GM21576 (cell line): ENCODE measurements at regions not wholly inside any gene's neighbourhood (a gene's known extent, or its start where the extent isn't known, plus 50 kb on each side); places are given as distances from the start of the nearest gene placed in this dataset.
"Not testable (repeated sequence)": the region's sequence is repeated elsewhere in the genome, so short reads cannot be mapped to it uniquely, and the experiment has no call there.

ENCODE experiments used
- ATAC-seq: cut with Tn5 transposase; IDR thresholded peaks from one replicate; pipeline ENCODE4 v1.9.1; 2021; ENCODE audit warnings: mild to moderate bottlenecking, moderate library complexity; ENCODE audit not compliant: unreplicated experiment

GRCh38 chr10:3933733-3934132, 148.7 kb upstream of the KLF6 start:
- ATAC-seq = no peak

GRCh38 chr10:3932597-3933375, 147.8 kb upstream of the KLF6 start:
- ATAC-seq = no peak

DNA sequence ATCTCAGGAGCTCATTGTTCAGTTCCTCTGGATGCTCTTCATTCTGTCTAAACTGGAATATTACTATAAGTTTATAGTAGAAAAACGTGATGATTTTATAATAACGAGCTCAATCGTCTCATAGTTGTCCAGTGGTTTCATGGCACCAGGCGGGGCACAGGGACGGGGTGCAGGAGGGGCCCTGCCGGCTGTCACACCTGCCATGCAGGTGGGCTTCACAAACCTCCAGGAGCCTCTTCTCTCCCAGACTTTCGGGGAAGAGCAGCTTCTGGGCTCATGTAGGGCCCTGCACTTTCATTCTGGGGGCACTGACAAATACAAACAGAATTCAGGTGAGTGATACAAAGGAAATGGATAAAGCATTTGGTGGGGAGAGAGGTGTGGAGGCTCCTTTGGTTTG, 146.9 kb upstream of the KLF6 start:
- ATAC-seq = no peak

DNA sequence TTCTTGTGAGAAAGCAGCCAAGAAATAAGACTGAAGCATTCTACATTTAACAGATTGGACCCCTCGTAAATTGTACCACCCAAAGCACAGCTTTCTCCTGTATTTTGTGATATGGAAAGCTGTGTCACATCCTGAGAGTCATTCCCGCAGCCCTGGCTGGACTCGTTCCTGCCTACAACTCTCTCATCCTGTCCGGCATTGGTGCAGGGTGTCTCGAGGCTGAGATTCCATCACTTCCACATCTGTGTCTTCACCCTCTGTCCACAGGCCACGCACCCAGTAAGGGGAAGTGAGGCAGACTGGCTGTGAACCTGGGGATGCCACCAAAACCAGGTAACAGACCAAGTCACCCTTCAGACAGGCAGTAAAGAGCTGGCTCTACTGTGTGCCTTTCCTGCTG, 146.2 kb upstream of the KLF6 start:
- no peak for ATAC-seq

DNA sequence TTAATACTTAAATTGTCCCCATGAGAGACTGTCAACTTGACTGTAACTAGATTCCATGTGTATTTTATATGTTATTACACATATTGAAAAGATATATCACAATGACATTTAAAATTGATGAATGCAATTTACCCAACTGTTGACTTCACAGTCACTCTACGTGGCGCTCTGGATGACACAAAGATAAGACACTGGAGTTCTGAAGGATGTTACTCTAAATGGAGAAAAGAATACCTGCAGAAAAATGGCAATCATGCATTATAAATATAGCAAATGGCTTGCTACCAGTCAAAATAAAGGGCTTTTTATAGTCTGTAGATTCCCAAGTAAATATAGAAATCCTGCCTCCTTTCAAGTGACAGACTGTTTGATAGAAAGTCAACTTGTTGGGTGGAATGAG, 143.6 kb upstream of the KLF6 start:
- no peak for ATAC-seq

GRCh38 chr10:3928078-3928477, 143.1 kb upstream of the KLF6 start:
- no peak for ATAC-seq

DNA sequence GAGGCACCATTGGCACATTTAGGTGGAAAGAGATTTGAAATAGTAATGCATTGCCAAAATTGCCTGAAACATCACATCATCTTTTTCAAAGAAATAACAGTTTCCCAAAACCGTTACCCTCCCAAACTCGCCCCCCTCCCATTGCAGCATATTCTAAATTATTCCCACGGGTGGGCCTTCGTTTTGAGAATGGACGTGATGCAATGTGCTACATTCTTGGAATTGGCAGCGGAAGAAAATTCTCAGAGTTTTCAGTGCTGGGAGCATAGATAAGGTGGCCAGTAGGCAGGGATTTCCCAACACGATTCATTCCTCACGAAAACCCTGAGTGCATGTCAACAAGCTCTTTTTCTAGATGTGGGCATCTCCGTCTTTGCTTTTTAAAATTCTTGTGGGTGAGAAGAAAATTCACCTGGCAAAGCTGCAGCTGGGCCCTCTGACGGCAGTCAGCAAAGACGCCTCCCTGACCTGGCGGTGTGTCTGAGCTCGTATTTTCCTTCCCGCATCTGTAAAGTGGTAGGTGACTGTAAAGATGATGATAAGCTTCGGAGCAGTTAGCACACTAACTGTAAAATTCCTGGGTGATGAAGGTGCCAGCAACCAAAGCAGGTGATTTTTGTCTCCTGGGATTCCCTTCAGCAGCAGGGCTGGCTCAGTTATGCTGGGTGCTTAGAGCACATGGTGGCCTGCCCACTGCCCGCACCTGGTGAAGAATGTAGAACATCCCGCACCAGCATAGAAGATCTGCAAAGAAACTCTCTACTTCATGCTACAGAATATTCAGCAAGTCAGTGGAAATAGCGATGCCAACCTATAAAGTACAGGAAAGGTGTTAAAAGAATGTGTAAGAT, 141.9 kb upstream of the KLF6 start:
- ATAC-seq = no peak

DNA sequence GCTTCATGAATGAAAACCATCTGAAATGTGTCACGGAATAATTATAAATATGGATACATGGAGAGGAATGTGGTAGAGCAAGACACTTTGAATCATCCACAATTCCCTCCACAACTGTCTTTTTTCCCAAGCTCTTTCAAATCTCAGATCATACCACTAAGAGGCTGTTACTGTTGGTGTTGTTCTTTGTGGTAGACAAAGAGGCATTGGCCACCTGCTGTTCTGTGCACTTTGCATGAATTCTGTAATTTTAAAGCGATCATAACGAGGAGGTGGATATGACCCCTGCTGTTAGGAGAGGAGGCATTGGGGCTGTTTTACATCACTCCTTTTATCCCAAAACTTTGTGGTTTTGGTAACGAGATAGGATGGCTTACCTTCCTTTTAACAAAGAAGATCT, 141.2 kb upstream of the KLF6 start:
- no peak for ATAC-seq

GRCh38 chr10:3925184-3925583, 140.2 kb upstream of the KLF6 start:
- ATAC-seq = no peak

- no peak for ATAC-seq
Measured at GRCh38 chr10:3924344-3924743, 139.3 kb upstream of the KLF6 start.

DNA sequence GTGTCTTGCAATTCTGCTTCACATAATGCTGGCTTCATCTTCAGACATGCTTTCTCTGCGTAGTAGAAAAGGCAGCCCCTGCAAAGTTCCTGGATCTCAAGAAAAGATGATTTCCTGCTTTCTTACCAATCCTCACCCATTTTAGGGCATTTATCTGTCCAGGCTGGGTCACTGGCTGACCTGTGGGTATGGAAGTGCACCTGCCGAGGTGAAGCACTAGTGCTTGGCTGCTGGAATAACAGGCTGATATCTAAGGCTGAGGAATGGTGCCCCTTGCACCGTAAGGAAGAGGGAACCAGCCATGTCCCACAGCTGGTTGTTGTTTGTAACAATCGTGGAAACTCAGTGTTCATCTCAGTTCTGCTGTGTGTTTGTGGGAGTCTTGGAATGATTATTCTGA, 138.0 kb upstream of the KLF6 start:
- no peak for ATAC-seq

- ATAC-seq = no peak
Measured at GRCh38 chr10:3919709-3920308, 134.8 kb upstream of the KLF6 start.

DNA sequence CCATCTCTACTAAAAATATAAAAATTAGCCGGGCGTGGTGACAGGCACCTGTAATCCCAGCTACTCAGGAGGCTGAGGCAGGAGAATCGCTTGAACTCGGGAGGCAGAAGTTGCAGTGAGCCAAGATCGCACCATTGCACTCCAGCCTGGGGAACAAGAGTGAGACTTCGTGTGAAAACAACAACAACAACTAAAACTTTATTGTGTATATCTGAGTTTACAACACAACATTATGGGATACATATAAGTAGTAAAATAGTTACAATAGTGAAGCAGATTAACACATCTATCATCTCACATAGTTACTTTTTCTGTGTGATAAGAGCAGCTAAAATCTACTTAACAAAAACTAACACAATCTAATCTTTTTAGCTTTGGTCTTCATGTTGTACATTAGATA, 132.4 kb upstream of the KLF6 start:
- not testable (repeated sequence) for ATAC-seq

DNA sequence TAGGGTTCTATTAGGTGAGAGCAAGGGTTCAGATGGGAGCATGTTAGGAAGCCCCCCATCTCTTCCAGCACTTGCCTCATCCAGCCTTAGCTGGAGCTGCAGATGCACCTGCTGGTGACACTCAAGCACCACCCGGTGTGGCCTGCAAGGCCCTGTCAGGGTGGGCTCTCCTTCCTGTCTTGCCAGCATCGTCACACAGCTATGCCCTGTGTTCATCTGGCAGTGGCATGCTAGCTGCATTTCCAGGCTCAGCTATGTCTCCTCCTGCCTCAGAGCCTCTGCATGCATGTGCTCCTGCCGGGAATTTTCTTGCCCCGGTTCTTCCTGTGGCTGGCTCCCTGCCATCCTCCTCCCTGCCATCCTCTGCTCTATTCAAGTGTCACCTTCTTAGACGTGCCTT, 129.7 kb upstream of the KLF6 start:
- no peak for ATAC-seq

GRCh38 chr10:3911713-3912442, 126.9 kb upstream of the KLF6 start:
- ATAC-seq = no peak

GRCh38 chr10:3911241-3911640, 126.2 kb upstream of the KLF6 start:
- no peak for ATAC-seq

- no peak for ATAC-seq
Measured at GRCh38 chr10:3909339-3909738, 124.3 kb upstream of the KLF6 start.

- ATAC-seq = no peak
Measured at GRCh38 chr10:3908183-3908582, 123.2 kb upstream of the KLF6 start.

- ATAC-seq = no peak
Measured at GRCh38 chr10:3907514-3907913, 122.5 kb upstream of the KLF6 start.

GRCh38 chr10:3906511-3907111, 121.6 kb upstream of the KLF6 start:
- no peak for ATAC-seq
